IPS-NIHi7 (cell line): ENCODE measurements at regions not wholly inside any gene's neighbourhood (a gene's known extent, or its start where the extent isn't known, plus 50 kb on each side); places are given as distances from the start of the nearest gene placed in this dataset.
"Not testable (repeated sequence)": the region's sequence is repeated elsewhere in the genome, so short reads cannot be mapped to it uniquely, and the experiment has no call there.

Experiments
- DNase-seq: peaks from one replicate; pipeline ENCODE4 v3.0.0; 2012; ENCODE audit warnings: mixed read lengths; ENCODE audit errors: extremely low spot score

DNA sequence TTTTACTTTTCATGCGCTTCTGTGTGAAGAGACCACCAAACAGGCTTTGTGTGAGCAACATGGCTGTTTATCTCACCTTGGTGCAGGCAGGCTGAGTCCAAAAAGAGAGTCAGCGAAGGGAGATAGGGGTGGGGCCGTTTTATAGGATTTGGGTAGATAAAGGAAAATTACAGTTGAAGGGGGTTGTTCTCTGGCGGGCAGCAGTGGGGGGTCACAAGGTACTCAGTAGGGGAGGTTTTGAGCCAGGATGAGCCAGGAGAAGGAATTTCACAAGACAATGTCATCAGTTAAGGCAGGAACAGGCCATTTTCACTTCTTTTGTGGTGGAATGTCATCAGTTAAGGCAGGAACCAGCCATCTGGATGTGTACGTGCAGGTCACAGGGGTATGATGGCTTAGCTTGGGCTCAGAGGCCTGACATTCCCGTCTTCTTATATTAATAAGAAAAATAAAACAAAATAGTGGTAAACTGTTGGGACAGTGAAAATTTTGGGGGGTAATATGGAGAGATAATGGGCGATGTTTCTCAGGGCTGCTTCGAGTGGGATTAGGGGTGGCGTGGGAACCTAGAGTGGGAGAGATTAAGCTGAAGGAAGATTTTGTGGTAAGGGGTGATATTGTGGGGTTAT is 670.0 kb downstream of the SUCLG1 start:
- DNase-seq: not testable (repeated sequence)

GRCh38 chr2:83787189-83787588 is 671.9 kb downstream of the SUCLG1 start:
- DNase-seq: no peak

DNA sequence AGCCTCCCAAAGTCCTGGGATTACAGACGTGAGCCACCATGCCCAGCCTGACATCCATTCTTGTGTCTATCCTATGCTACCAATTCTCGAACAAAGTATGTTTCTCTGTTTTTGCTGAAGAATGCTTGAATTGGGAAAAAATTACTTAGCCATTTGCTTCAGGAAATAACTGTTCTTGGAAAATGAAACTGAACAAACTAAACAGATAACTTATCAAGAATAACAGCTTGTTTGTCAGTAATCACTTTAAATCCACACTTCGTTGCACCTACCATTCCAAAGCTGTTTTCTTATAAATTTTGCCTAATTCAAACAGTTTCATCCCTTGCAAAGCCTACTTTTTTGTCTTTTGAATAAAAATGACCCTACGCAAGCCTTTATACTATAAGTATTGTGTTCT is 672.9 kb downstream of the SUCLG1 start:
- no peak for DNase-seq

- no peak for DNase-seq
Measured at GRCh38 chr2:83784947-83785346, 674.1 kb downstream of the SUCLG1 start.

DNA sequence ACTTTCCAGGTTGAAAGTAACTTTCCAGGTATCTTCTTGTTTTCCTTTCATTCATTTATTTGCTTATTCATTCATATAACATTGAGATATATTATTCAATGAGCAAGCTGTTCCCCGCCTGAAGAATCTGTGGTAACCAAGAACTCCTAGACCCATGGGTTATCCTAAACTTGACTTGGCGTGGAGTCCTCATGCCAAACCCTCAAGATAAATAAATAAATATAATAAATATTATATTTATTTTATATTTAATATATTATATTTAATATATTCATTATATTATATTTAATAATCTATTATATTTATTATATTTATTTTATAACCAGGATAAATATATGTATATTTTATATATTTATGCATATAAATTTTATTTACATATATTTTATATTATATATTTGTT is 674.8 kb downstream of the SUCLG1 start:
- DNase-seq: no peak

GRCh38 chr2:83782122-83782521 is 677.0 kb downstream of the SUCLG1 start:
- no peak for DNase-seq

- no peak for DNase-seq
Measured at GRCh38 chr2:83764447-83765005, 694.6 kb downstream of the SUCLG1 start.

GRCh38 chr2:83757329-83757728 is 701.8 kb downstream of the SUCLG1 start:
- no peak for DNase-seq

- DNase-seq: no peak
Measured at GRCh38 chr2:83756219-83756618, 702.9 kb downstream of the SUCLG1 start.

DNA sequence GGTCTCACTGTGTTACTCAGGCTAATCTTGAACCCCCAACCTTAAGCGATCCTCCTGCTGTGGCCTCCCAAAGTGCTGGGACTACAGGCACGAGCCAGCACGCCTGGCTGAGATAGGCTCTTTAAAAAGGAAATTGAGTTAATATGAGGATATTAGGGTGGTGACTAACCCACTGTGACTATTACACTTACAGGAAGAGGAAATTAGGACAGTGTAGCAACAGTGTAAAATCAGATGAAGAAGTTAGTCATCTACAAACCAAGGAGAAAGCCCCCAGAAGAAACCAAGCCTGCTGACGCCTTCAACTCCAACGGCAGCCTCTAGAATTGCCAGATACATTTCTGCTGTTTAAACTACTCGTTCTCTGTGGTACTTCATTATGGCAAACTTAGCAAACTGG is 711.9 kb downstream of the SUCLG1 start:
- no peak for DNase-seq

DNA sequence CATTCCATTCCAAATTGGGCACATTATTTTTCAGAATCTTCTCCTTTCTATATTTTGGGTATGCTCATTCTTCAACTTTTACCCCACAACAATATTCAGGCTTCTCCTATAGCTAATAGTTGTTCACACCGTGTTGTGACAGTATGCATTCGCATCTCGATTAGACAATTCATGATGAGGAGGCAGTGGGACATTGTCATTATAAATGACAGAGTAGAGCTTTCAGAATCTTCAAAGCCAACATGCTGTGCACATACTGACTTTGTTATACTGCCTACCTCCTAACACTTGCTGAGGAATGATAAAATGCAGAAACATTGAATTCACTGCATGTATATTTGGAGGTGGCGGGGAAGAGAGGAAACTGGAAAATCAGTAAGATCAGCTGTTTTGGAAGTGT is 714.2 kb downstream of the SUCLG1 start:
- no peak for DNase-seq

- no peak for DNase-seq
Measured at GRCh38 chr2:83742117-83742782, 716.8 kb downstream of the SUCLG1 start.

DNA sequence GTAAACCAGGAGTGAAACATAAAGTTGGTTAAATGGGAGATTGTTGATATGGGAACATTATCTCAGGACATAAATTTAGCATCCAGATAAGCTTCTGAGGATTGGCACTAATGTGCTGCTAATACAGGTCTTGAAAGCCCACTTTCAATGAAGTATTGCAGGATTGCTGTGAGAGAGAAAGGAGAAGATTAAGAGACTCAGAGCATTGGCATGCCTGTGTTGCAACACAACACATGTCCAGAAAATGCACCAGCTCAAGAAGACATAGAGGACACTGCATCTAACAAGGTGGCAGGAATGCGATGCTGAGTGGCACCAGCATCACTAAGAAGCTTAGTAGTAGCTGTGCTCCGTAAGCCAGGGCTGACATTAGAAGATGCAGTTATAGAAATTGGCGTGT is 728.9 kb downstream of the SUCLG1 start:
- DNase-seq: no peak

DNA sequence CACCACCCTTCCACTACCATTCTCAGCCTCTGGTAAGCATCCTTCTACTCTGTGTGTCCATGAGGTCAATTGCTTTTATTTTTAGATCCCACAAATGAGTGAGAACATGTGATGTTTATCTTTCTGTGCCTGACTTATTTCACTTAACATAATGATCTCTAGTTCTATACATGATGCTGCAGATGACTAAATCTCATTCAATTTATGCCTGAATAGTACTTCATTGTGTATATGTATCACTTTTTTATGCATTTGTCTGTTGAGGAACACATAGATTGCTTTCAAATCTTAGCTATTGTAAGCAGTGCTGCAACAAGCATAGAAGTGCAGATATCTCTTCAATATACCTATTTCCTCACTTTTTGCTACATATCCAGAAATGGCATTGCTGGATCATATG is 733.3 kb downstream of the SUCLG1 start:
- DNase-seq: no peak

- DNase-seq: no peak
Measured at GRCh38 chr2:83705146-83705545, 753.9 kb downstream of the SUCLG1 start.

DNA sequence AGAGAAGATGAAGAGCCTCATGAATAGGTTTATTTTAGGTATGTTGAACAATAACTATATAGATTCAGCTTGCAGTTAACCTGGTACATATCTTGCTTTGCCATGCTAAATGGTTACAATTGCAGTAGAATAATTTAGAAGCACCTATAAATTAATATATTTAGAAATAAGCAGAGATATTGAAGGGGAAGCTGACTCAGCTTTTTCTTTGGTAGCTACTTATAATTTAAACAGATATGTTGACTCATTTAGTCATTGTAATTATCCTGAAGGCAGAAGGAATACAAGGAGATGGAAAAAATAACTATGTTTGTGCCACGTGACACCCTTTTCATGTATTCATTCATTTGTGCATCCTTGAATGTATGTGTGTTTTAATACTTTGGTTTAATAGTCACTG is 755.5 kb downstream of the SUCLG1 start:
- DNase-seq: no peak

DNA sequence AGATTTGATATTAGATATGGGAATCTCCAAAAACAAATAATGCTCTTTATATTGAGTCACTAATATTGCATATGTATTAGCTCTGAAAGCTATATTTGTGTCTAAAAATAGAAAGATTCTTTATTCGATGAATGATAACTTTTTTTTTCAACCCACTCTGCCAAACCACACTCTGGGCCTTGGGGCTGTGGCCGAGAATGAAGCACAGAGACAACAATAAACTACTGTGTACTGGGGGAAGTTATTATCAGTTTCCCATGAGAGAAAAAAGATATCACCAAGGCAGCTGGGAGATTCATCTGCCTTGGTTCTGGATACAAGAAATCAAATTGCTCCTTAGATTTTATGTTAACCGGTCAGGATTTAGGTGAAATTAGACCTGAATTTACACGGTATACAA is 762.2 kb downstream of the SUCLG1 start:
- no peak for DNase-seq

DNA sequence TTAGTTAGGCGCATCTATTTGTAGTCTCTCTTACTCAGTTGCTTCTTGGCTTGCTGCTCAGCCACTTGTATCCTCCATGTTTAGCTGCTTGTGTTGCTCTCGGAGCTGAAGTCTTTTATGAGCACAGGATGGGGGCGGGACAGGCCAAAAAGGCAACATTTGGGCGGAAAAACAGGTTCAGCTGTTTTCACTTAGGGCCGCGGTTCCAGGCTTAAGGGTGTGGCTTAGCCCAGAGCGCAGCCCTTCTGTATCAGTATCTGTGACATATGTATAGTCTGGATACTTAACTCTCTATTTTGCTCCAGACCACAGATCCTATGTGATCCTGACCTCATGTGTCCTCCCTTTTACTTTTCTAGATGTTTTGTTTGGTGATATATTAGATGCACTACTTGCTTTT is 763.5 kb downstream of the SUCLG1 start:
- DNase-seq: no peak

DNA sequence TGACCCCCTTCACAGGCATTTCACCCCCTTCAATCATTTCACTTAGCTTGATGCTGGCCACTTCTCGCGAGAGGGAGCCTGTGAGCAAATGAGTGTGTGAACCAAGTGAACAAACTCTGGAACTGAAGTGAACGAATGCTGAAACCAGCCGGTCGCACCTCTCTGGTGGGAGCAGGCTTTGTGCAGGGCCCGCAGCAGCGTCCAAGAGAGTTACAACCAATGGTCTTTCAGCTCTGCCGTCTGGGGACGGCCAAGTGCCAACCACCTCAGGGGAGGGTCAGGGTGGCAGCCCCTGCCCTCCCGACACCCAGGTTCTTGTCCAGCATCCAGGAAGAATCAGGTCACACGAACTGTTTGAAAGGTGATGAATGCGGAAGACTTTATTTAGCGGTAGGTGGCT is 764.0 kb downstream of the SUCLG1 start:
- no peak for DNase-seq

DNA sequence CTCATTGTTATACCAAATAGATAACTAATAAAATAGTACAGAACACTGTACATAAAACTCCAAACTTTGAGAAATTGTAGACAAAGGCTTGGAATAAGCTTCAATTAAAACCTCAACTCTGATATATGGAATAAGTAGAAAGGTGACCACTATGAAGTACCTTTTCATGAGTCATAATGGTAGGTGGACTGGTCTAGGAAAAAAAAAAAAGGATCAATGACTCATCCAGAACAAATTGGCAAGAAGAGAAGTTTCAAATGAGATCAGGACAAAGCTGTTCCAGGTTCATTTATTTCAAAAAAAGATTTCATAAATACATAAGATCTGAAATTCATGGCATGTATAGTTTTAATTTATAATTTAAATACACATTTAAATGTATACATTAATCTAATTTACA is 769.7 kb downstream of the SUCLG1 start:
- DNase-seq: no peak

DNA sequence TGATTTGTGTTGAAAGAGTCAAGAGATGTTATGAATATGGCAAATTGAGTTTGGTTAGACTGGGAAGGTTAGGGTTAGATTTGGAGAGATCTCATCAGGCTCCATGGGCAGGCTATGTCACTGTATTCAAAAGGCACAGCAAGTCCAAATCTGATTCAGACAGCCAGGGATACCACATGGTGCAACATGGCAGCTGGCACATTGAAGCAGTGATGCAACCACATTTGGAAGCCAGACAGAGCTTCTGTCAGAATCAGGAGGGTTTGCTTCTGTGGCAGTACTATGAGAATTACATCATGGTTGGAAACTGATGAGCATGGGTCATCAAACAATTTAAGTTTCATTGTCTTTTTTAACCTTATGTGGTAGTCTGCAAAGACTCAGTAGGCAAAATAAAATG is 772.2 kb downstream of the SUCLG1 start:
- no peak for DNase-seq

GRCh38 chr2:83674050-83674449 is 785.0 kb downstream of the SUCLG1 start:
- no peak for DNase-seq

- no peak for DNase-seq
Measured at GRCh38 chr2:83665894-83666293, 793.2 kb downstream of the SUCLG1 start.

GRCh38 chr2:83665154-83665553 is 793.9 kb downstream of the SUCLG1 start:
- DNase-seq: no peak
